SJSA1 (cell line): ENCODE measurements at regions not wholly inside any gene's neighbourhood (a gene's known extent, or its start where the extent isn't known, plus 50 kb on each side); places are given as distances from the start of the nearest gene placed in this dataset.

Experiments used
- DNase-seq, 2 experiments: peaks; one replicate each; pipeline ENCODE4 v3.0.0-alpha.2; 2015 to 2020; ENCODE audit warnings: low spot score in 2 of 2, low read depth in 1 of 2
- H3K27ac ChIP-seq: fragments of 250-450 bp; sonication (Bioruptor Pico); 2 replicates; pipeline ENCODE4 v1.5.1; 2020; ENCODE audit warnings: mild to moderate bottlenecking, moderate library complexity
- H3K27me3 ChIP-seq: fragments of 250-450 bp; sonication (Bioruptor Pico); replicated peaks from 2 replicates; pipeline ENCODE4 v1.5.1; 2020; ENCODE audit warnings: mild to moderate bottlenecking, moderate library complexity
- H3K36me3 ChIP-seq: fragments of 250-450 bp; sonication (Bioruptor Pico); 2 replicates; pipeline ENCODE4 v1.5.1; 2020; ENCODE audit warnings: mild to moderate bottlenecking
- H3K4me1 ChIP-seq: fragments of 250-450 bp; sonication (Bioruptor Pico); replicated peaks from 2 replicates; pipeline ENCODE4 v1.6.1; 2021; ENCODE audit warnings: mild to moderate bottlenecking
- H3K4me3 ChIP-seq: fragments of 250-450 bp; sonication (Bioruptor Pico); 2 replicates; pipeline ENCODE4 v1.5.1; 2020; ENCODE audit warnings: mild to moderate bottlenecking
- H3K9me3 ChIP-seq: fragments of 250-450 bp; sonication (Bioruptor Pico); replicated peaks from 2 replicates; pipeline ENCODE4 v1.5.1; 2020; ENCODE audit warnings: mild to moderate bottlenecking

DNA sequence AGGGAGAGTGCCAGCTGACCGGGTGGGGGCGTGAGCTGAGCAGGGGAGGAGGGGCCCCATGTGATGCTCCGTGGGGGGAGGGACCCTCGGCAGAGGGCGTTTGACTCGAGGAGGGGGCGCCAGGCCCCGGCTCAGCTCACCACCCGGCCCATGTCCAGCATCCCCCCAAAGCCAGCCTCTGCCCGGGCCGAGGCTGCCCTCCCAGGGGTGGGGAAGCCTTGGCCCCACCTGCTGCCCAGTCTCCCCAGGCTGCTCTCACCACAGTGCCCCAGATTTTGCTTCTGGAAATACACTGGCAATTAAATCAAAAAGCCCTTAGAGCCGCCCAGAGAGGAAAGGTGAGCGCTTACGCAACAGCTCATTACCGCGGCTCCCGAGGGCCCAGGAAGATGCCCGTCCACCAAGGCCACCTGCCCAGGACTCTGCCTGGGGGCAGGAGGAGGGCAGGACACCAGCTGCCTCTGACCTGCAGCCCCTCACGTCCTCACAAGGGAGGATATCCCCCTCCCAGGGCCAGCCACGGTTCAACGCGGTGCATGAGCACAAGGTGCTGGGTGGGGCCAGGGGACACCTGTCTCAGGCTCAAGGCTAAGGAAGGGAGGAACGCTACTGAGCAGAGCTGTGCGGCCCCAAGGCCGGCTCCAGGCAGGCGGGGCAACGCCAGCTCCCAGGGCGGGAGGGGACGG lies 70.0 kb upstream of the INPP5A start:
- DNase-seq: no peak
- Histone ChIP-seq H3K36me3 (no peaks in the 10 kb centered on the region), H3K27ac (no peak overlapping the region), H3K4me1 (no peaks in the 10 kb centered on the region), H3K27me3 (no peaks in the 10 kb centered on the region), H3K9me3 (no peaks in the 10 kb centered on the region), H3K4me3 (no peak overlapping the region)

DNA sequence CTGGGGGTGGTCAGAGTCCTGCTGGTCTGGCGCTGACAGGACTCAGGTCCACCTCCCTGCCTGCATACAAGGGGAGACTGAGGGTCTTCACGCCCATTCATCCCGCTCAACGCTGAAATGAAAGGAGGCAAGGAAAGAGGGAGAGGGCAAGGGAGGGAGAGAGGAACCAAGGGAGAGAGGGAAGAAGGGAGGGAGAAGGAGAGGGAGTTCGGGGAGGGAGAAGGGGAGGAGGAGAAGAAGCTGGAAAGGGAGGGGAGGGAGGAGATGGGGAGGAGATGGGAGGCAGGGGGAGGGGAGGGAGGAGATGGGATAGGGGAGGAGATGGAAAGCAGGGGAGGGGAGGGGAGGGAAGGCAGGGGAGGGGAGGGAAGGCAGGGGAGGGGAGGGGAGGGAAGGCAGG lies 69.4 kb upstream of the INPP5A start:
- no peaks in the 10 kb centered on the region for H3K4me1 ChIP-seq
- DNase-seq: no peak
- no peaks in the 10 kb centered on the region for H3K36me3 ChIP-seq
- H3K27ac ChIP-seq: no peak overlapping the region
- no peaks in the 10 kb centered on the region for H3K27me3 ChIP-seq
- H3K9me3 ChIP-seq: no peaks in the 10 kb centered on the region
- H3K4me3 ChIP-seq: no peak overlapping the region

DNA sequence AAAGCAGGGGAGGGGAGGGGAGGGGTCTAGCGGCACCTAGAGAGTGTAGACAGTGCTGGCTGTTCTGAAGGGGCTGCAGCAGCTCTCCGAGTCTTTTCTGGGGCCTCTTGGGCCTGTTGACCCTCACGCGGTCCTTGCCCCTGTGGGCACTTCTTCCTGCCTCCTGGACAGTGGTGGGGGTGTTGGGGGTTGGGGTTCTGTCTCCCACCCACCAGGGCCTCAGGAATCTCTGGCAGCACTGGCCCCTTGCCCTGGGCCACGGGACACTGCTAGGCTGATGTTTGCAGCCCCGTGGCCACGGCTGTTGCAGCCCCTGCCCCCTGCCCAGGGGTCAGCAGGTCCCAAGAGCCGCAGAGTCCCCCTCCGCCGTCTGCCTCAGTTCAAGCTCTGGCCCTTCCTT lies 68.9 kb upstream of the INPP5A start:
- Histone ChIP-seq H3K4me3 (no peak overlapping the region), H3K4me1 (no peaks in the 10 kb centered on the region), H3K27ac (no peak overlapping the region), H3K9me3 (no peaks in the 10 kb centered on the region), H3K27me3 (no peaks in the 10 kb centered on the region), H3K36me3 (no peaks in the 10 kb centered on the region)
- DNase-seq: no peak

DNA sequence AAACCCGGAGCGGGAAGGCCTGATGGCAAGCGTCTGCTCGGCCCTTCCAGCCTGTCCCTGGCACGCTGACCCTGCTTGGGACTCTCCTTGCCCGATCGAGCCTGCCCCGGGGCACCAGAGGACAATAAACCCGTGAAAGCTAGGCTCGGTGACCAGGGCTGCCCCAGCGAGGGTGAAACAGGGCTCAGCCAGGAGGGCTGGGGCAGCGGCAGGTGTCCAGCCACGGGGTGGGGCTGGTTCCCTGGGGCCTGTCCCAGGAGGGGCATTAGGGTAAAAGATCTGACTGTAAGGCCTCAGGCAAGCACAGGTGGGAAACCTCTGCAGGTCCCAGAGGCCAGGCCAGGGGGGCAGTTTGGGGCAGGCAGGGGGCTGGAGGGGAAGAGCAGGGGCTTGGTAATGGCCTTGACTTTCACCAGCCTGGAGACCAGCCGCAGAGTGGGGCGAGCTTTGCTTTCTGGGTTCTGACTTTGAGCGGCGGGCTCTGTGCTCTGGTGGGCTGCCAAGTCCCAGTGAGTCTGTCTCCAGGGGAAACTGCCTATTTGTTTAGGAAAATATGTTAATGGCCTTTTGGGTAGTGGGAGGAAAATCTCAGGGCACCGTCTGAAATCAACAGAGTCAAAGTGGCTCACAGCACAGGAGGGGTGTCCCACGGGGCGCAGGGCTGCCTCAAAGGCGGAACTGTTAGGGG lies 68.2 kb upstream of the INPP5A start:
- Histone ChIP-seq H3K27ac (no peak overlapping the region), H3K4me1 (no peaks in the 10 kb centered on the region; the same call in 1 of the 2 replicates), H3K36me3 (no peaks in the 10 kb centered on the region), H3K27me3 (no peaks in the 10 kb centered on the region), H3K4me3 (no peak overlapping the region), H3K9me3 (no peaks in the 10 kb centered on the region)
- no peak for DNase-seq

DNA sequence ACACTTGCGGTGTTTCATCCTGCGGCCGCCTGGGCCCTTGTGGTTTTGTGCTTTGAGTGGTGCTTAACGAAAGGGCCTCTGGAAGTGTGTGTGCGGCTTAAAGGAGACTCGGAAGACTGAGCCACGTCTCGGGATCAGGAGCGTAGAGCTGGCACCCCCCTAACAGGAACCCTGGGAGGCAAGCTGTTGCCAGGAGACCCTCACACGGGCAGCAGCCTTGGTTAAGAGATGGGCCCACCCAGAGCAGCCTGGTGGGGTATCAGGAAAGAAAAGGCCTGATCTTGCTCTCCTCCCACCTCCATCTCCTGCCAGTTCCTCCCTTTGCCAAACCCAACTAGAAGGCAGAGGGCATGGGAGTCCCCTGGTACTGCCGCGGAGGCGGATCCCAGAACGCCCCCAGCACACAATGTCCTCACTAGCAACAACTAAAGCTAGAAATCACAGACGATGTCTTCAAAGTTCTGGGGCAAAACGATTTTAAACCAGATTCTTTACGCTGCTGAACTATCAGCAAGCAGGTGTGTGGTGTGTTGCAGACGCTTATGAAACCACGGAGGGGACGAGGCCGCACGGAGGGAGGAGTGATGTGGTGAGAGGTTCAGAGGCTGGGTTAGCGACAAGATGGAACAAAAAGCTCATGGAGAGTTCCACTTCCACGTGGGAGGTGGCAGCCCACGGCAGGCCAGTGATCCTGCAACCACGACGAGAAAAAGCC lies 67.0 kb upstream of the INPP5A start:
- Histone ChIP-seq H3K36me3 (no peaks in the 10 kb centered on the region), H3K9me3 (no peaks in the 10 kb centered on the region), H3K4me1 (no peaks in the 10 kb centered on the region; the same call in 1 of the 2 replicates), H3K27ac (no peak overlapping the region), H3K4me3 (no peak overlapping the region), H3K27me3 (no peaks in the 10 kb centered on the region)
- no peak for DNase-seq

DNA sequence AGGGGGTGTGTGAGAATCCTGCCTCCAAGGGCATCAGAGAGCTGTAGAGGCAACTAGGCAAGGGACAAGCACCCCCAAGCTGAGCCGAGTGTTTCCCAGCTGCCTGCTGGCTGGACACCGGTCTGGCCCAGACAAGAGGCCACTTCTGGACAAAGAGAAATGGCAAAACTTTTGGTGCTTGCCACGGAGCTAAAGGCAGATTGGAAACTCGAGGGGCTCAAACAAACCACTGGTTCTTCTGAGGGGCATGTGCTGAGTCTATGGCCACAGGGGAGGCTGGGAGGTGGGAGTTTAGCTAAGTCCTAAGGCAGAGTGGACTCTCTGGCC lies 66.5 kb upstream of the INPP5A start:
- no peak for DNase-seq
- H3K4me3 ChIP-seq: no peak overlapping the region
- no peaks in the 10 kb centered on the region; the same call in 1 of the 2 replicates for H3K4me1 ChIP-seq
- no peak overlapping the region for H3K27ac ChIP-seq
- no peaks in the 10 kb centered on the region for H3K9me3 ChIP-seq
- no peaks in the 10 kb centered on the region for H3K36me3 ChIP-seq
- H3K27me3 ChIP-seq: no peaks in the 10 kb centered on the region

DNA sequence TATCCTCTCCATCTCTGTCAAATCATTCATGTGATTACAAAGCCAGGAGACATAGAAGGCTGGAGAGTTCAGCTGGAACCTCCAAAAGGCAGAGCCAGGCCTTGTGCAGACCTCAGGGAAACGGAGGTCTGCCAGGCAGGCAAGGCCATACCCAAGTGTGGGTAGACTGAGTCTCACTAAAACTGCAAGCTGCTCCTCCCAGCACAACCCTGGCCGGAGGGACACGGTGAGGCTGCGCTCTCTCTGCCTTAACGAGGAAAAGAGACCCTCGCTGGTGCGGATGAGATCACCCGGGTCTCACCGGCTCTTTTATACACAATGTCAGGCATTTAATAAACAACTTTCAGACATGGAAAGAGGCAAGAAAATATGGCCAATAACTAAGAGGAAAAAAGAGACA lies 66.1 kb upstream of the INPP5A start:
- no peaks in the 10 kb centered on the region for H3K9me3 ChIP-seq
- no peak overlapping the region for H3K27ac ChIP-seq
- H3K4me3 ChIP-seq: no peak overlapping the region
- no peaks in the 10 kb centered on the region for H3K36me3 ChIP-seq
- no peaks in the 10 kb centered on the region for H3K27me3 ChIP-seq
- H3K4me1 ChIP-seq: no peaks in the 10 kb centered on the region; the same call in 1 of the 2 replicates
- no peak for DNase-seq

DNA sequence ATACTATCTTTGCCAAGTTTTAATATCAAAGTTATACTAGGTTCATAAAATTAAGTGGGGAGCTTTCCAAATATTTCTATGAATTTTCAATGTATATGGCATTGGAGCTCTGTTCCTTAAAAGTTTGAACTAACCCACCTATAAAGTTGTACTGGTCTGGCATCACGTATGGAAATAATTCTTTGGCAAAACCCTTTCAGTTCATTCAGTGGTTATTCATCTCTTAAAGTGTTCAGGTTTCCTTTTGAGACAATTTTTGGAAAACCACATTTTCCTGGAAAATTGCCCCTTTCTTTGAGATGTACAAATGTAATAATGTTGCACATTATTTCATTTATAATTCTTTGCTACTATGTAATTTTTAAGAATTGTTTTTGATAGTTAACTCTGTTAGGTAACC lies 62.5 kb upstream of the INPP5A start:
- no peak overlapping the region for H3K4me3 ChIP-seq
- H3K9me3 ChIP-seq: no peaks in the 10 kb centered on the region
- no peak overlapping the region for H3K27ac ChIP-seq
- no peak for DNase-seq
- no peaks in the 10 kb centered on the region for H3K27me3 ChIP-seq
- peaks cover 16% of the 10 kb centered on the region for H3K4me1 ChIP-seq
- no peaks in the 10 kb centered on the region for H3K36me3 ChIP-seq

DNA sequence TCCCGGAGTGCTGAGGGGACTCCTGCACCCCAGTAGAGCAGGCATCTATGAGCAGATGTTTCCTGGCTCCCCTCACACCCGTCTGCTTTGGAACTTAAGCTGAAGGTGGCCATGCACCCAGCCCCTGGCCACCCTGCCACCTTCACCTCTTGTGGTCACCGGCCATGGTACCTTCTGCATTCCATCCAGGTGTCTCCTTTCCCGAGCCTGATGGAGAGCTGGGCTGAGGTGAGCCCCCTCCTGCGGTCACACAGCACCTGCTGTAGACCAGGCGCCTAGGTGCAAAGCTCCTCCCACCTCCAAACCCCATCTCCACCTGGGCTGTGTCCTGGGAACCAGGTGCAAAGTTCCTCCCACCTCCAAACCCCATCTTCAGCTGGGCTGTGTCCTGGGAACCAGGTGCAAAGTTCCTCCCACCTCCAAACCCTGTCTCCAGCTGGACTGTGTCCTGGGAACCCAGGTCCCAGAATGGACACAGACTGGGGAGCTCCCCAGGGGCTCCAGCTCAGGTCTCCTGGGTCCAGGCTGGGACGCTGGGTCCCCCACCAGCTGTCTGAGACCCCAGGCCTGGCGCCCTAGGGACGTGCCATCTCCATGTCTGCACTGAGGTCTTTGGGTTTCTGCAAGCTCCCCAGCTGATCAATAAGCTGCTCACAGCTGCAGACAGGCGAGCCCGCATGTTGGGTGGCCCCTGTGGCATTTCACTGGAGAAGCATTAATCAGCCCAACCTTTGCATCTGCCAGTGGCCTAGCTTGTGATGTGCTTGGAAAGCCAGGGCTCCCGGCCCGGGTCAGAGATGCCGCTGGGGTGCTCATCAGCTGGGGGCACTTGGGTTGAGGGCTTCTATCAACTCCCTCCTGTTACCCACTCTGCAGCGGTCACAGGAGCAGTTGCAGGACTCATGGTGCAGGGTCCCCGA lies 61.2 kb upstream of the INPP5A start:
- peaks cover 27% of the 10 kb centered on the region for H3K4me1 ChIP-seq
- H3K27me3 ChIP-seq: no peaks in the 10 kb centered on the region
- no peak overlapping the region for H3K27ac ChIP-seq
- DNase-seq: no peak
- no peaks in the 10 kb centered on the region for H3K9me3 ChIP-seq
- H3K36me3 ChIP-seq: no peaks in the 10 kb centered on the region
- no peak overlapping the region for H3K4me3 ChIP-seq

DNA sequence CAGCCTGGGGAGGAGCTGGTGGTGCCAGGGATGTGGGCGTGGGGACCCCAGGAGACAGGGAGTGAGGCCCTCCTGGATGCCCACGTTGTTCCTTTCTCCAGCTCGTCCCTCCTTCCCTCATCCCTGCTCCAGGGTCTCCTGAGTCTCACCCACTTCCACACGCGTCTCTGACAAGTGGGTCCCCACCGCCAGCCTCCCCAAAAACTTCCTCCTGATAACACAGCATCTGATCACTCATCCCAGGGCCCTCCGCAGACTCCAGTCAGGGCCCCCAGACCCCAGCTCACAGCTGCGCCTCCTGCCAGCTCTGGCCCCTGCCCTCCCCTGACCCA lies 60.6 kb upstream of the INPP5A start:
- H3K27me3 ChIP-seq: no peaks in the 10 kb centered on the region
- H3K4me1 ChIP-seq: peaks cover 32% of the 10 kb centered on the region
- no peak for DNase-seq
- H3K9me3 ChIP-seq: no peaks in the 10 kb centered on the region
- no peaks in the 10 kb centered on the region for H3K36me3 ChIP-seq
- H3K4me3 ChIP-seq: no peak overlapping the region
- H3K27ac ChIP-seq: no peak overlapping the region

DNA sequence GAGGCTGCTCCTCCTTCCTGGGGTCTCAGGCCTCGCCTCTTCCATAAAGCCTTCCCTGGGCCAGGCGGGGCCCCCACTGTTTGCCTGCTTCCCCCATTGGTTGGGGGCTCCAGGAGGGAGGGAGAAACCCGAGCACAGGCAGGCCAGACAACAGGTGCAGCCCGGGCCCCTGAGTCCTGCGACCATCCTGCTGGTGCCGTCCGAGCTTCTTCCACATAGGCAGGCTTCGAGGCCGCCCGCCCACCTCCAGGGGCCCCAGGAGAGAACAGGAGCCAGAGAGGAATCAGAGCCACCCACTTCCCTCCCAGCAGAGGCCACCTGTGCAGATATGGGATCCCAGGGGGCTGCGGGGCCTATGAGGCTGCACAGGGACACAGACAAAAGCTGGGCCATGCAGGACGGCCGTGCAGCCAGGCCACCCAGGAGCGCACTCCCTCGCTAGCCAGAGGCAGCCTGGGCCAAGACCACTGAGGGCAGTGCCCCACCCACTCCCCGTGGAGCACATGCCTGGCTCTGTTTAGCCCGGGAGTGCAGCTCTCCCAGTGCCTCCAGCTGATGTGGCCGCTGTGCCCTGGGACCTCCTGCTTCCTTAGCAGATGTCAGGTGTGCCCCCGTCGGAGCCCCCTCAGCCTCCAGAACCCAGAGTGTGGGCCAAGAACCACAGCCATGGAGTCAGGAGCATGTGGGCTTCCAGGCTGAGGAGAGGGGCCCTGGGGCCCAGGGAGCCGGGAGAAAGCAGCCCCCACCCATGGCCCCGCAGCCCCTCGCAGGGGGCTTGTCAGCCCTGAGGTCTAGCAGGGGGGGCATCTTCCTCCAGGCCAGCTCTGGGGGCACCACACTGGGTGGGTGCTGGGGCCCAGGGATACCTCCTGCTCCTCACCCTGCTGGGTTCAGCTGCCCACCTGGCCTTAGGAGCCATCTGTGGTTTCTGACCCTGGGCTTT lies 59.9 kb upstream of the INPP5A start:
- Histone ChIP-seq H3K9me3 (no peaks in the 10 kb centered on the region), H3K36me3 (no peaks in the 10 kb centered on the region), H3K27ac (no peak overlapping the region), H3K4me1 (peaks cover 38% of the 10 kb centered on the region), H3K4me3 (no peak overlapping the region), H3K27me3 (no peaks in the 10 kb centered on the region)
- no peak for DNase-seq

DNA sequence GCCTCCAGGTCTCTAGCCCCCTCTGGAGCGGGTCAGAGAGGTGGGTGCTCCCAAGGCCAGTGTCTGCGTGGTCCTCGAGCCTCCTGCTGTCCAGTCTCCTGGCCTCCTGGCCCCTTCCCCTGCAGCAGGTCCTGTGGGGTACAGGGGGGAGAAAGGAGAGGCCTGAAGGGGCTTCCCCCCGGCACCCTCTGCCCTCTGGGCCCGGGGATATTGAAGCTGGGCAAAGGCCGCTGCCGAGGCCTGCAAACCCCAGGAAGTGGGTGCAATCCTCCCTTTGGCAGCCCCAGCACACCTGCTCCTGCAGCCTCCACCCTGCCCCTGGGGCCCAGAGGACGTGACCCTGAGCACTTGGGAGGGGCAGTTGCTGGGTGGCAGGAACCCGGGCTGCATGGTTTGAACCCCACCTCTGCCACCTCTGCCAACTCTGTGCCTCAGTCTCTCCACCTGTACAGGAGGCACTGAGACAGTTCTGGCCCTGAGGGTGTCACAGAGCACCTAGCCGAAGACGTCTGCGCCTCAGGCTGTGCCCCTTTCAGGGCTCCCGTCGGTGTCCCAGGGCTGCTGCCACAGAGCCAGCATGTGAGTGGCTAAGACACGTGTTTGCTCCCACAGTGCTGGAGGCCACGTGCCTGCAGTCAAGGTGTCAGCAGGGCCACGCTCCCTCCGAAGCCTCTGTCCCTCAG lies 59.1 kb upstream of the INPP5A start:
- Histone ChIP-seq H3K4me1 (peaks cover 42% of the 10 kb centered on the region), H3K27me3 (no peaks in the 10 kb centered on the region), H3K4me3 (no peak overlapping the region), H3K27ac (no peak overlapping the region), H3K9me3 (no peaks in the 10 kb centered on the region), H3K36me3 (no peaks in the 10 kb centered on the region)
- DNase-seq: no peak
